HG03159 (cell line): ENCODE measurements at regions not wholly inside any gene's neighbourhood (a gene's known extent, or its start where the extent isn't known, plus 50 kb on each side); places are given as distances from the start of the nearest gene placed in this dataset.
"Not testable (repeated sequence)": the region's sequence is repeated elsewhere in the genome, so short reads cannot be mapped to it uniquely, and the experiment has no call there.

Experiments used
- ATAC-seq: cut with Tn5 transposase; IDR thresholded peaks from one replicate; pipeline ENCODE4 v1.9.1; 2021; ENCODE audit warnings: mild to moderate bottlenecking, moderate library complexity; ENCODE audit not compliant: unreplicated experiment

- ATAC-seq = no peak
Observed at GRCh38 chr14:83912032-83912642, 1617.8 kb upstream of the FLRT2 start.

DNA sequence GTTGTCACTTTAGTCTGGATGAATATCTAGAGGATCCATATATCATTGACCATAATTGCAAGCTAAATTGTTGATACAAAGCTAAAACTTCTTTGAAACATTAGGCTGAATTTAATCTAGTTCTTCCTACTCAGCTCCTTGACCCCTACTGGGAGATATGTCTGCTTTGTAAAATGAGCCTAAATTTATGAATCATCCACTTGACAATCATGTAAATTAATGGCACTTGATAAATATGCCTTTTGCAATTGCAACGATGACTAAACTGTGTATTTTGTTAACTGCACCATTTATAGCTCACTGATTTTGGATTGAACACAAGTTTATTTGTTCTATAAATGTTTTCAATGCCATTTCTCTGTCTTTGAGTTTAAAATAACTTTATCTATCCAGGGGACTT, 1616.5 kb upstream of the FLRT2 start:
- ATAC-seq = no peak

GRCh38 chr14:83918546-83918945, 1611.4 kb upstream of the FLRT2 start:
- no peak for ATAC-seq

DNA sequence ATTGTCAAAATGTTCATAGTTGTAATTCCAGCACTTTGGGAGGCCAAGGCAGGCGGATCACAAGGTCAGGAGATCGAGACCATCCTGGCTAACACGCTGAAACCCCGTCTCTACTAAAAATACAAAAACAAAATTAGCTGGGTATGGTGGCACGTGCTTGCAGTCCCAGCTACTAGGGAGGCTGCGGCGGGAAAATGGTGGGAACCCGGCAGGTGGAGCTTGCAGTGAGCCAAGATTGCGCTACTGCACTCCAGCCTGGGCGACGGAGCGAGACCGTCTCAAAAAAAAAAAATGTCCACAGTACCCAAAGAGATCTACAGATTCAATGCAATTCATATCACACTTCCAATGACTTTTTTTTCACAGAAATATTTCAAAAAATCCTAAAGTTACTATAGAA, 1610.3 kb upstream of the FLRT2 start:
- ATAC-seq = not testable (repeated sequence)

DNA sequence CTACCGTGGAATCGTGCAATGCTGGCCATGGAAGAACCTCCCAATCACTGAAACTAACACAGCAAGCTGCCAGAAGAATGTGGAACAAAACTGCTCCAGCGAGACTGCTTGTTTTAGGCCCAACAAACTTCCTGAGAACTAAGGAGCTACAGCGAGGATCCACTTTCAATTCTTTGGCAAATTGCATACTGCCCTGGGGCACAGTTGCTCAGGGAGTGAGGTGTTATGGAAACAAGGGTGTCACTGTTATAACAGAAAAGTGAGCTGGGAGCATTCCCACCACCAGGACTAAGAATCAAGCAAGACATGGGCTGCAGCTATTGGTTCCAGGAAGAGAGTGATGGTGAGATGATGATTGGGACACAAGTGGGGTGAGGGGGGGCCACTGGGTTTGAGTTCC, 1606.1 kb upstream of the FLRT2 start:
- ATAC-seq = no peak

DNA sequence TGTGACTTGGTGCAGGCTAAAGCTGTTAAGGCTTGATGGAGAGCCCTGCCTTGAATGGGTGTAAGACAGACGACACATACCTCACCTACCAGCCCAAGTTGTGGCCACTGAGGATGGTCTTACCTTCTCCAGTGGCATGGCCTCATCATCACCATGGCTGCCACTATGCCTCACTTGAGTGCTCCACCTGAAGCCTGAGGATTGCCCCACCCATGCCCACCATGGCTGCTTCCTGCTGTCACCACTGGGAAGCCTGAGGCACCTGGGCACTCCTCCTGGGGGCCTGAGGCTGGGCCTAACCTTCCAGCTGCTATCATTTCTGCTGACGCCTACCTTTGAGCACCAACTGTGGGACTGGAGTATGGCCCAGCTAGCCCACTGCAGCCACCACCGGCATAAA, 1605.7 kb upstream of the FLRT2 start:
- no peak for ATAC-seq

DNA sequence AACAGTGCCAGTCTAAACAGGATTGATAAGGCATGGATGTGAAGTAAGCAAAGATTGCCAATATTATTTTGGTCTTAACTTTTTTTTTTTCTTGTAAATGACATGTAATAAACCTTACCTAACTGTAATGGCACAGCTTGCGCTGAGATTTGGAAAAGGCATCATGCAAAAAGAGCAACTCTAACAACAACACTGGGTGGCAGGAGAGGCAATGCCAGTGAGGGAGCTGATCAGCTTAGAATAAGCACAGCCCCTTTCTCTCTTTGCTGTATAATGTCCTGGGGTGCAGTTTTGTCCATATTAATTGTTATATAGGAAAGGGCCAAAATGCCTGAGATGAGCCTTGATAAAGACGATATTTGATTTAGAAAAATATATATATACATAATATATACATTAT, 1589.7 kb upstream of the FLRT2 start:
- ATAC-seq = no peak

DNA sequence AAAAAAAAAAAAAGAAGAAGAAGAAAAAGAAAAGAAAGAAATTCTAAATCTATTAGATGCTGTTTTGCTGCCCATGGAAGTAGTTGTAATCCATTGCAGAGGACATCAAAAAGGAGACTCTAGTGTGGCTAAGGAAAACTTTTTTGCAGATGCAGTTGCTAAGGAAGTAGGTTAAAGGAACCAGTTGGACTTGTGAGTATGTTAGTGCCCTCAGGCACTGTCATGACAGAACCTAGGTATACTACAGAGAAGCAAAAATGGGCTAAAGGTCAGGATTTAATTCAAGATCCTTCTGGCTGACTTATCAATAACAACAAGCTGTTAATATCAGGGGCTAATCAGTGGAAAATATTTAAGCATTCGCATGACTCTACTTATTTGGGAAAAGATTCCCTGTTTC, 1571.6 kb upstream of the FLRT2 start:
- ATAC-seq = no peak

GRCh38 chr14:83960832-83961512, 1569.0 kb upstream of the FLRT2 start:
- ATAC-seq = no peak

- ATAC-seq = no peak
Observed at GRCh38 chr14:83969998-83970397, 1559.9 kb upstream of the FLRT2 start.

DNA sequence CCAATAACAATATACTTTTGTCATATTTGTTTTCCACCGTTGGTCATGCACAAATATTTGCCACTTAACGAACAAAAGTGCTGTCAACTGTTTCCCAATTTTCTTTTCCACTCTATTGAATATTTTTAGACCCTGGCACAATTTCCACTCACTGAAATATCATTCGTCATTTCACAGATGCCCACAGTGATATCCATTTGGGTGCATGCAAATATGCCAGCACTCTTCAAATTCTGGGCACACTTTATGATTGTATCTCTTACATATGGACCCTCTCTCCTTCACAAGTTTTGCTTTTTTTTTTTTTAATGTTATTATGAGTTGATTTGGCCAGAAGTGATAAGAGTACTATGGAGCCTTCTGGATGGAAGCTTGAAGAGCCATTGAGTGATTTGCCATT, 1557.3 kb upstream of the FLRT2 start:
- no peak for ATAC-seq

- ATAC-seq = no peak
Observed at GRCh38 chr14:83974647-83975163, 1555.2 kb upstream of the FLRT2 start.

DNA sequence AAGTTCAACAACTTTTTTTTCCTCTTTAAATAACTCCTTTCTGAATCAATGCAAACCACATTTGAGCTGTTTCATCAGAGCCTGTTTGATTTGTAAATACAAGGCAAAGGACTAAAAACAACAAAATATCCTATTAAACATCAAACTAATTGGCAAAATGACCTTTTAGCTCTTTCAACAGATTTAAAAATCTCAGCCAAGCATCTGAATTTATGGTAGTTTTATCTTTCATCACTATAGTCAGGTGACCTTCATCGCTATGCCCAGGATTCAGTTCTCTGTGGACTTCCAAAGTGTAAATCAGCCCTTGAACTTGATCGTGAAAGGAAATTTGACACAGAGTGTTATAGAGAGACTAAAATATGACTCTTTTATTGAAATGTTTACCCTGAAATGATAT, 1554.5 kb upstream of the FLRT2 start:
- ATAC-seq = no peak

GRCh38 chr14:83975841-83976770, 1553.8 kb upstream of the FLRT2 start:
- no peak for ATAC-seq

DNA sequence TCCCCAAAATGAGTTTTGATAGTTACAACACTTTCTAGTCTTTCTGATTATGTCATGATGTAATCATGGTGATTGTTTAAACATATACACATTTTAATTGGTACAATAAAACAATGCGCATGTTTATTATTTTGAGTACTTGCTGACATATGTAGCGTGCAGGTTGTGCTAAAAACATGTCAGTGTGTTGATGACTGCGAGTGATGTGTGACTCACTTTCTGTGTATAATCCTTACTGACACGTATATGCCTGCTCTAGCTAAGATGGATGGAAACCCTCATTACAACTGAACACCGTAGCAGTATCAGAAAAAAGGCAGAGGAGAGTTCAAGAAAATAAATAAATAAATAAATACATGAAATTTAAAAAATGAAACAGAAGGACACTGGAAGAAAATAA, 1552.4 kb upstream of the FLRT2 start:
- ATAC-seq = no peak

DNA sequence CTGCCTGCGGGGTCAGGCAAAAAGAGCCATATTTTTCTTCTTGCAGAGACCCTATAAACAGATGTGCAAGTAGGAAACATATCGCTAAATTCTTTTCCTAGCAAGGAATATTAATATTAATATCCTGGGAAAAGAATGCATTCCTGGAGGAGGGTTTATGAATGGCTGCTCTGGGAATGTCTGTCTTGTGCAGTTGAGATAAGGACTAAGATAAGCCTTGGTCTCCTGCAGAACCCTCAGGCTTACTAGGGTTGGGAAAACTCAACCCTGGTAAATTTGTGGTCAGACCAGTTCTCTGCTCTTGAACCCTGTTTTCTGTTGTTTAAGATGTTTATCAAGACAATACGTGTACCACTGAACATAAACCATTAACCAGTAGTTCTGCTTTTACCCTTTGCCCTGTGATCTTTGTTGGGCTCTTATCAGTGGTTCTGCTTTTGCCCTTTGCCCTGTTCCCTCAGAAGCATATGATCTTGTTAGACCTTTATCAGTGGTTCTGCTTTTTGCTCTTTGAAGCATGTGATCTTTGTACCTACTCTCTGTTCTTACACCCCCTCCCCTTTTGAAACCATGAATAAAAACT, 1548.2 kb upstream of the FLRT2 start:
- ATAC-seq = not testable (repeated sequence)

DNA sequence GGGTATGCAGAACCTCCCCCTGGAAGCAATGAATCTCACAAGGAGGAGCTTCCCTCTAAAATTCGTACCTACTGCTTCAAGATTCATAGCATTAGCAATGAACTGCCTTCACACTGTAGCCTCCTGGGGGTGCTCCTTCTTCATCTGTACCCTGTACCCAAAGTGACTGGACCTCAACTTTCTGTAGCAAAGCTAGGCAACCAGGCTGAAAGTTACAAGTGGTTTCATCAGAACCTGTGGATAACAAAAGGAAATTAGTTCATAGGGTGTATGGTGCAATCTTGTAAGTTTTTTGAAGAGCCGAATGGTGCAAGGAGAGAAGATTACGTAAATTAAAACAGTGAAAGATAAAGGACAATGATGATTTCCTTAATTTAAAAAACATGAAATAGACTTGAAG, 1541.7 kb upstream of the FLRT2 start:
- ATAC-seq = no peak

GRCh38 chr14:83991666-83992065, 1538.3 kb upstream of the FLRT2 start:
- no peak for ATAC-seq

- ATAC-seq = no peak
Observed at GRCh38 chr14:83992857-83993256, 1537.1 kb upstream of the FLRT2 start.

- no peak for ATAC-seq
Observed at GRCh38 chr14:83993545-83993944, 1536.4 kb upstream of the FLRT2 start.

DNA sequence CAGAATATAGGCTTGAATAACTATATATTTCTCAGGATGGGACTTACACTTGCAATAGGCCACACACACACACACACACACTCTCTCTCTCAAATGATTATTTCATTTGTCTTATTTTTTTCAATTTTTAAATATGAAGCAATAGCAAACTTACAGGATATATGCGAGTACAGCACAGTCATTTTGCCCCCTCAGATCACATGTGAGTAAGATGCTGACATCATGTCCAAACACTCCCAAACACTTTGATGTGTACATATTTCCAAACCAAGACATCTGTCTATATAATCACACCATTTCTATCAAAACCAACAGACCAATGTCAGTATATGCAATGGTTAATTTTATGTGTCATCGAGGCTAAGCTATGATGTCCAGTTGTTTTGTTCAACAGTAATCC, 1535.9 kb upstream of the FLRT2 start:
- no peak for ATAC-seq
